ENCODE measurements at regions not wholly inside any gene's neighbourhood (a gene's known extent, or its start where the extent isn't known, plus 50 kb on each side); places are given as distances from the start of the nearest gene placed in this dataset.
"Not testable (repeated sequence)": the region's sequence is repeated elsewhere in the genome, so short reads cannot be mapped to it uniquely, and the experiment has no call there.

DNA sequence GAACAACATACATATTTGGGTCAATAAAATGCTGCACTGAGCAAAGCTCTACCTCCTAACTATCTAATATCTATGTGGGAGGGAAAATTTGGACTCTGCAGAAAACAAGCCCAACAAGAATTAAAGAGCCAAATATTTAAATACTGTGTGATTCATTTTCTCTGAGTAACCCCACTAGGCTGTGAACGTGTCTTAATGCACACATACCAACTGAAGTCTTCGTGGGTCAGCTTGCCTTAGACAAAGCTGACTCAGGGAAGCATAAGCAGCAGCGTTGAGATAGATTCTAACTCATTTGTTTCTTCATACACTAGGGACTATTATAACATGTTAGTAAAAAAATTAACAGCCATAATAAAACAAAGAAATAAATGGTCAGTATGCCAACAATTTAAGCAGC is 114.3 kb downstream of the GJA1 start:
- Mint-ChIP-seq H3K4me1 (no peaks in the 10 kb centered on the region), H3K27ac (no peak overlapping the region), H3K27me3 (ENCODE audit: low read depth, poor library complexity) (no peaks in the 10 kb centered on the region), H3K4me3 (no peak overlapping the region), H3K36me3 (ENCODE audit: low read depth) (no peaks in the 10 kb centered on the region), H3K9me3 (no peaks in the 10 kb centered on the region)
- DNase-seq: no peak
- TF ChIP-seq, protein P1, sequence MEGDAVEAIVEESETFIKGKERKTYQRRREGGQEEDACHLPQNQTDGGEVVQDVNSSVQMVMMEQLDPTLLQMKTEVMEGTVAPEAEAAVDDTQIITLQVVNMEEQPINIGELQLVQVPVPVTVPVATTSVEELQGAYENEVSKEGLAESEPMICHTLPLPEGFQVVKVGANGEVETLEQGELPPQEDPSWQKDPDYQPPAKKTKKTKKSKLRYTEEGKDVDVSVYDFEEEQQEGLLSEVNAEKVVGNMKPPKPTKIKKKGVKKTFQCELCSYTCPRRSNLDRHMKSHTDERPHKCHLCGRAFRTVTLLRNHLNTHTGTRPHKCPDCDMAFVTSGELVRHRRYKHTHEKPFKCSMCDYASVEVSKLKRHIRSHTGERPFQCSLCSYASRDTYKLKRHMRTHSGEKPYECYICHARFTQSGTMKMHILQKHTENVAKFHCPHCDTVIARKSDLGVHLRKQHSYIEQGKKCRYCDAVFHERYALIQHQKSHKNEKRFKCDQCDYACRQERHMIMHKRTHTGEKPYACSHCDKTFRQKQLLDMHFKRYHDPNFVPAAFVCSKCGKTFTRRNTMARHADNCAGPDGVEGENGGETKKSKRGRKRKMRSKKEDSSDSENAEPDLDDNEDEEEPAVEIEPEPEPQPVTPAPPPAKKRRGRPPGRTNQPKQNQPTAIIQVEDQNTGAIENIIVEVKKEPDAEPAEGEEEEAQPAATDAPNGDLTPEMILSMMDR (IDR thresholded peaks at IDR 0.05): no peak

DNA sequence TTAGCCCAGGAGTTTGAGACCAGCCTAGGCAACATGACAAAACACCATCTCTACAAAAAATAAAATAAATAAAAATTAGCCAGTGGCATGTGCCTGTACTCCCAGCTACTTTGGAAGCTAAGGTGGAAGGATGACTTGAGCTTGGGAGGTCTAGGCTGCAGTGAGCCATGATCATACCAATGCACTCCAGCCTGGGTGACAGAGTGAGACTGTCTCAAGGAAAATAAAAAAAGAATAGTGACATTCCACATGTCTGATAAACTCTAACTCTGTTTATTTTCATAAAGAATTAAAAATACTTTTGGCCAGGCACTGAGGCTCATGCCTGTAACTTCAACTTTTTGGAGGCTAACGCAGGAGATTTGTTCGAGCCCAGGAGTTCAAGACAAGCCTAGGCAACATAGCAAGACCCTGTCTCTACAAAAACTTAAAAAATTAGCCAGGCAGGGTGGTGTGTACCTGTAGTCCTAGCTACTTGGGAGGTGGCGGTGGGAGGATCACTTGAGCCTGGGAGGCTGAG is 115.1 kb downstream of the GJA1 start:
- TF ChIP-seq, protein P1 (IDR thresholded peaks at IDR 0.05): no peak
- no peak overlapping the region for H3K4me3 Mint-ChIP-seq
- H3K4me1 Mint-ChIP-seq: no peaks in the 10 kb centered on the region
- no peak overlapping the region for H3K27ac Mint-ChIP-seq
- DNase-seq: no peak
- H3K36me3 Mint-ChIP-seq (ENCODE audit: low read depth): no peaks in the 10 kb centered on the region
- H3K27me3 Mint-ChIP-seq (ENCODE audit: low read depth, poor library complexity): no peaks in the 10 kb centered on the region
- H3K9me3 Mint-ChIP-seq: no peaks in the 10 kb centered on the region

DNA sequence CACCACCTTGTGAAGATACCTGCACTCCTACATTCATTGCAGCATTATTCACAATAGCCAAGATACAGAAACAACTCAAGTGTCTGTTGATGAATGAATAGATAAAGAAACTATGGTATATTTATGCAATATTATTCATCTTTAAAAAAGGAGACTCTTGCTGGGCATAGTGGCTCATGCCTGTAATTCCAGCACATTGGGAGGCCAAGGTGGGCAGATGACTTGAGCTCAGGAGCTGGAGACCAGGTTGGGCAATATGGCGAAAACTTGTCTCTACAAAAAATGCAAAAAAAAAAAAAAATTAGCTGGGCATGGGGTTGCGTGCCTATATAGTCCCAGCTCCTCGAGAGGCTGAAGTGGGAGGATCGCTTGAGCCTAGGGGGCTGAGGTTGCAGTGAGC is 119.8 kb downstream of the GJA1 start:
- H3K36me3 Mint-ChIP-seq (ENCODE audit: low read depth): no peaks in the 10 kb centered on the region
- no peak overlapping the region for H3K27ac Mint-ChIP-seq
- no peaks in the 10 kb centered on the region for H3K27me3 Mint-ChIP-seq (ENCODE audit: low read depth, poor library complexity)
- H3K4me1 Mint-ChIP-seq: no peaks in the 10 kb centered on the region
- no peaks in the 10 kb centered on the region for H3K9me3 Mint-ChIP-seq
- no peak for DNase-seq
- TF ChIP-seq, protein P1 (IDR thresholded peaks at IDR 0.05): no peak
- no peak overlapping the region for H3K4me3 Mint-ChIP-seq

DNA sequence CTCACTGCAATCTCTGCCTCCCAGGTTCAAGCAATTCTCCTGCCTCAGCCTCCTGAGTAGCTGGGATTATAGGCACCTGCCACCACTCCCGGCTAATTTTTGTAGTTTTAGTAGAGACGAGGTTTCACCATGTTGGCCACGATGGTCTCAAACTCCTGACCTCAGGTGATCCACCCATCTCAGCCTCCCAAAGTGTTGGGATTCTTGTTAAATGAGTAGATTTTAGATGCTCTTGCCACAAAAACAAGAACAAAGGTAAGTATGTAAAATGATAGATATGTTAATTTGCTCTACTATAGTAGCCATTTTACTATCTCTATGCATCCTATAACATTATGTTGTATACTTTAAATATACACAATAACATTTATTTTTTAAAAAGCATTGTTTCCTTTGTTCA is 120.7 kb downstream of the GJA1 start:
- not testable (repeated sequence) for H3K27ac Mint-ChIP-seq; H3K9me3 Mint-ChIP-seq; H3K4me1 Mint-ChIP-seq; DNase-seq; H3K4me3 Mint-ChIP-seq; H3K27me3 Mint-ChIP-seq (ENCODE audit: low read depth, poor library complexity); H3K36me3 Mint-ChIP-seq (ENCODE audit: low read depth)

DNA sequence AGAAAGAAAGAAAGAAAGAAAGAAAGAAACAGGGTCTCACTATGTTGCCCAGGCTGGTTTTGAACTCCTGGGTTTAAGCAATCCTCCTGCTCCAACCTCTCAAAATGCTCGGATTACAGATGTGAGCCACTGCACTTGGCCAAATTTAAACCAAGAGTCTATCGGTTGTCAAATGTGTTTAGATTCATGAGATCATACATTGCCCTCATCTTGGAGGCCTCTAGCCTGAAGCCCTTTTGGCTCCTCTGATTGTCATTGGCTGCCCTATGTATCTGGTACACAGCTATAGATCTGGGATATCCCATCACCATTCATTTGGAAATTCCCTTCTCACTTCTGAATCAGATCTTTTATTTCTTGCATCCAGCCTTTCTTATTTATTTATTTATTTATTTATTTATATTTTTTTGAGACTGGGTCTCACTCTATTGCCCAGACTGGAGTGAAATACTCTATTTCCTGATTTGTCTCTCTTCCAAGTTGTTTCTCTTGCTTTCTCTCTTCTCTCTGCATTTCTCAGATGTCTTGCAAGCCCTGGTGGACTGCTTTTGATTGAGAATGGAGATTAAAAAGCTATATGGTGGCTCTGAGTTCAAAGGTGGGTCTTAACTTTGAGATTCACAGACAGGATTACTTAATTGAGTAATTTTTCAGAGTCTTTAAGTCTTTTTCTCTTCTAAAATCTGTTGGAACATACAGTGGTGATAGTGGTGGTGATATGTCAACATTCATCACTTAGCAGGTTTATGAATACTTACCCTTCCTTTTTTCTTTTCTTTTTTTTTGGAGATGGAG is 121.9 kb downstream of the GJA1 start:
- Mint-ChIP-seq H3K36me3 (ENCODE audit: low read depth) (no peaks in the 10 kb centered on the region), H3K9me3 (no peaks in the 10 kb centered on the region), H3K4me3 (no peak overlapping the region), H3K27me3 (ENCODE audit: low read depth, poor library complexity) (no peaks in the 10 kb centered on the region), H3K27ac (no peak overlapping the region), H3K4me1 (no peaks in the 10 kb centered on the region)
- DNase-seq: no peak
- TF ChIP-seq, protein P1 (IDR thresholded peaks at IDR 0.05): no peak

DNA sequence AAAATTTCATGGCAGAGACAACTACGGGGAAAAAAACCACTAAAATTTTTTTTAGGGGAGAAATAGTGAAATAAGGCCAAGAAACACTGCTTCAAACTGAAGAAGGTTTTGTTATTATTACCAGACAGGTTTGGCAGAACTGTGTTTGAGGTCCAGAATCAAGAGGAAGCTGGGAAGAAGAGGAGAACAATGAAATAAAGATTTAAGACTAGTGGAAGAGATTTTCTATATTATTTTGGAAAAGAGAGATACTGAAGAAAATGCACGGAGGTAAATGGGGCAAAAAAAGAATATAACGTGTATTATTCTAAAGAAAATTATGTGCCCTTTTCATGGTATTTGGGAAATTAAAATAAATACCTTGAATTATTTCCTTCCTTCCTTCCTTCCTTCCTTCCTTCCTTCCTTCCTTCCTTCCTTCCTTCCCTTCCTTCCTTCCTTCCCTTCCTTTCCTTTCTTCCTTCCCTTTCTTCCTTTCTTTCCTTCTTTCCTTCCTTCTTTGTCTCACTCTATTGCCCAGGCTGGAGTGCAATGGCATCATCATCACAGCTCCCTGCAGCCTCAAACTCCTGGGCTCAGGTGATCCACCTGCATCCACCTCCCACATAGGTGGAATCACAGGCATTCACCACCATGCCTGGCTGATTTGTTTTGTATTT is 124.3 kb downstream of the GJA1 start:
- no peak overlapping the region for H3K4me3 Mint-ChIP-seq
- H3K36me3 Mint-ChIP-seq (ENCODE audit: low read depth): peaks cover 4% of the 10 kb centered on the region
- DNase-seq: no peak
- H3K4me1 Mint-ChIP-seq: no peaks in the 10 kb centered on the region
- no peaks in the 10 kb centered on the region for H3K27me3 Mint-ChIP-seq (ENCODE audit: low read depth, poor library complexity)
- H3K27ac Mint-ChIP-seq: no peak overlapping the region
- H3K9me3 Mint-ChIP-seq: peaks cover 15% of the 10 kb centered on the region
- TF ChIP-seq, protein P1 (IDR thresholded peaks at IDR 0.05): no peak

Measured in nephron progenitor cell (in vitro differentiated cells).